ENCODE measurements at regions not wholly inside any gene's neighbourhood (a gene's known extent, or its start where the extent isn't known, plus 50 kb on each side); places are given as distances from the start of the nearest gene placed in this dataset.

DNA sequence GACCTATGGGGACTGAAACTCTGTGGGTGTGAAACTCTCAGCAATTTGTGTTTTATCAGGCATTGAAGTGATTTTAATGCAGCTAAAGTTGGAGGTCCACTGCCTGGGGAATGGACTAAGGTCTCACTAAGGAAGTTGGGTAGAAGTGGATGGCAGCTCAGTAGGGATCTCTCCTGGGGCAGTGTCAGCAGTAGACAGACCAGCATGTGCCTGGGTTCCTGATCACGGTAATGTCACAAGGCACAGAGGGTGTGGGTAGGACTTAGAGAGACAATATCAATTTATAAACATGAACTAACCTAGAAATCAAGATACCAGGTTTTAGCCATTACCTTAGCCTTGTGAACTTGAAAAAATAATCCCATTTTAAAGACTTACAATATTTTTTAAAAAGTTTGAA, 380.3 kb upstream of the LCORL start:
- TF ChIP-seq CTCF (IDR thresholded peaks at IDR 0.05) (no peak), POLR2A (IDR thresholded peaks at IDR 0.05) (no peak)
